ENCODE measurements at regions not wholly inside any gene's neighbourhood (a gene's known extent, or its start where the extent isn't known, plus 50 kb on each side); places are given as distances from the start of the nearest gene placed in this dataset.
"Not testable (repeated sequence)": the region's sequence is repeated elsewhere in the genome, so short reads cannot be mapped to it uniquely, and the experiment has no call there.

GRCh38 chr1:96525657-96526557, 195.7 kb upstream of the PTBP2 start:
- DNase-seq: no peak

GRCh38 chr1:96528672-96529071, 192.9 kb upstream of the PTBP2 start:
- not testable (repeated sequence) for DNase-seq

GRCh38 chr1:96533820-96534219, 187.8 kb upstream of the PTBP2 start:
- DNase-seq: no peak

- no peak for DNase-seq
Observed at GRCh38 chr1:96536581-96536980, 185.0 kb upstream of the PTBP2 start.

- no peak for DNase-seq
Observed at GRCh38 chr1:96538111-96538641, 183.4 kb upstream of the PTBP2 start.

- no peak for DNase-seq
Observed at GRCh38 chr1:96538883-96539282, 182.7 kb upstream of the PTBP2 start.

- DNase-seq: no peak
Observed at GRCh38 chr1:96541491-96541890, 180.1 kb upstream of the PTBP2 start.

- no peak for DNase-seq
Observed at GRCh38 chr1:96544051-96544830, 177.3 kb upstream of the PTBP2 start.

GRCh38 chr1:96544831-96545221, 176.8 kb upstream of the PTBP2 start:
- no peak for DNase-seq

GRCh38 chr1:96545935-96546656, 175.5 kb upstream of the PTBP2 start:
- no peak for DNase-seq

GRCh38 chr1:96550061-96550460, 171.5 kb upstream of the PTBP2 start:
- DNase-seq: no peak

- no peak for DNase-seq
Observed at GRCh38 chr1:96552451-96552850, 169.1 kb upstream of the PTBP2 start.

GRCh38 chr1:96553811-96554210, 167.8 kb upstream of the PTBP2 start:
- no peak for DNase-seq

- DNase-seq: no peak
Observed at GRCh38 chr1:96554364-96554763, 167.2 kb upstream of the PTBP2 start.

GRCh38 chr1:96557336-96557735, 164.2 kb upstream of the PTBP2 start:
- no peak for DNase-seq

- DNase-seq: no peak
Observed at GRCh38 chr1:96558635-96559034, 162.9 kb upstream of the PTBP2 start.

GRCh38 chr1:96559181-96559580, 162.4 kb upstream of the PTBP2 start:
- DNase-seq: no peak

- DNase-seq: peak in 1 of 2 donors; percentile 5
Observed at GRCh38 chr1:96559707-96560596, 161.6 kb upstream of the PTBP2 start.

- no peak for DNase-seq
Observed at GRCh38 chr1:96562094-96562493, 159.5 kb upstream of the PTBP2 start.

- DNase-seq: peak in 1 of 2 donors; percentile 1
Observed at GRCh38 chr1:96564401-96564800, 157.2 kb upstream of the PTBP2 start.

GRCh38 chr1:96565546-96565945, 156.0 kb upstream of the PTBP2 start:
- no peak for DNase-seq

- no peak for DNase-seq
Observed at GRCh38 chr1:96568639-96569038, 152.9 kb upstream of the PTBP2 start.
